Adrenal gland (tissue), 9 donors: ENCODE measurements at regions not wholly inside any gene's neighbourhood (a gene's known extent, or its start where the extent isn't known, plus 50 kb on each side); places are given as distances from the start of the nearest gene placed in this dataset.
A peak's percentile ranks its signal among the peaks of the same experiment; 100 is the strongest.

Experiments used
- DNase-seq, 7 donors: peaks; one replicate each; pipeline ENCODE4 v3.0.0-alpha.2; 2019 to 2020
- H3K27ac ChIP-seq, 5 donors: fragments of 200-600 bp; sonication (generic) in 4 of 5; 1 replicate in 3 of 5; 2 replicates in 2 of 5; pipeline versions ENCODE4 v1.5.1 to v1.8.0; 2016 to 2020; ENCODE audit warnings: mild to moderate bottlenecking in 1 of 5
- H3K27me3 ChIP-seq: fragments of 200-600 bp; 2 replicates; pipeline ENCODE4 v1.8.0; 2021
- H3K36me3 ChIP-seq, 2 donors: fragments of 200-600 bp; replicated peaks in 1 of 2; 1 replicate in 1 of 2; 2 replicates in 1 of 2; pipeline versions ENCODE4 v1.5.1 to v1.8.0; 2018 to 2022
- H3K4me1 ChIP-seq, 2 donors: fragments of 200-600 bp; replicated peaks in 1 of 2; 1 replicate in 1 of 2; 2 replicates in 1 of 2; pipeline versions ENCODE4 v1.5.1 to v1.8.0; 2018 to 2021
- H3K4me3 ChIP-seq, 4 donors: fragments of 200-600 bp; sonication (generic) in 3 of 4; one replicate each; pipeline ENCODE4 v1.5.1; 2016 to 2018
- H3K9me3 ChIP-seq, 3 donors: fragments of 200-600 bp; sonication (generic) in 1 of 3; replicated peaks in 1 of 3; 1 replicate in 2 of 3; 2 replicates in 1 of 3; pipeline versions ENCODE4 v1.5.1 to v1.8.0; 2016 to 2021
- POLR2A ChIP-seq, 2 donors: fragments of 450-650 bp; IDR thresholded peaks; one replicate each; pipeline ENCODE4 v1.6.1; 2017; ENCODE audit warnings: antibody characterized with exemption in 2 of 2, mild to moderate bottlenecking in 2 of 2, moderate library complexity in 1 of 2
- WGBS, 4 donors: extraction: QIAGEN DNeasy Blood & Tissue Kit in 2 of 4; methylation state at CpG; one replicate each; pipeline versions ENCODE4 v1.1.5 to v1.1.7; 2013 to 2017; 5-methylcytosine and 5-hydroxymethylcytosine counted together
- intact Hi-C, 2 donors: fragments of 100-400 bp; cut with DNase I; formaldehyde crosslinking; loops; one replicate each; pipeline versions ENCODE4 v1.14.1 to v1.15.0; 2022 to 2023
- TF ChIP-seq, protein P1 (sequence below), 6 experiments: fragments of 450-650 bp in 4 of 6; fragments of 200-600 bp in 2 of 6; sonication (generic) in 1 of 6; IDR thresholded peaks; 1 replicate in 5 of 6; 2 replicates in 1 of 6; pipeline versions ENCODE4 v1.5.1 to v1.8.0; 2016 to 2021; ENCODE audit warnings: antibody characterized with exemption in 6 of 6, mild to moderate bottlenecking in 2 of 6, moderate library complexity in 1 of 6
- donor health status: healthy with polysubstance abuse.
- donor health status: Bipolar disorder and iron deficiency.
- donor health status: DM: yes; HTN: yes; CAD: no.
- donor health status: DM: no; HTN: no; CAD: no.
- donor health status: DM: no; HTN: no; CAD: no.

DNA sequence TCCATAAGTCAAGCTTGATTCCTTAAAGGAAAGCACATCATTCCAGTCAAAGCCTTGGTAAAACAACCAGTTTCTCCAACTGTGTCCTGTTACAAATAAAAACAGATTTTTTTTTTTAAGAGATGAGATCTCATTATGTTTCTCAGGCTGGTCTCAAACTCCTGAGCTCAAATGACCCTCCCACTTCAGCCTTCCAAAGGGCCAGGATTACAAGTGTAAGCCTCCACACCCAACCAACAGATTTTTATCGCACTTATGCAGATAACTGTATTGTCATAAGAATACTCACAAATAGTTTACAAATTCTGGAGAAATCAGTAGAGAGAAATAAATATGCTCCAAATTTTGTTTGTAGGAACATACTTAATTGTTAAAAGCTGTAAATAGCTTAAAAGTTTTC lies 56.2 kb upstream of the SLC2A13 start:
- peaks cover 0 to 3% of the 10 kb centered on the region in 2 donors for H3K4me1 ChIP-seq
- H3K27me3 ChIP-seq = no peaks in the 10 kb centered on the region
- peaks cover 0 to 8% (median 0%) of the 10 kb centered on the region in 3 donors for H3K9me3 ChIP-seq
- no peak for DNase-seq
- no peaks in the 10 kb centered on the region for H3K36me3 ChIP-seq
- intact Hi-C loops = no loop called here
- H3K4me3 ChIP-seq = no peak overlapping the region
- TF ChIP-seq, protein P1, sequence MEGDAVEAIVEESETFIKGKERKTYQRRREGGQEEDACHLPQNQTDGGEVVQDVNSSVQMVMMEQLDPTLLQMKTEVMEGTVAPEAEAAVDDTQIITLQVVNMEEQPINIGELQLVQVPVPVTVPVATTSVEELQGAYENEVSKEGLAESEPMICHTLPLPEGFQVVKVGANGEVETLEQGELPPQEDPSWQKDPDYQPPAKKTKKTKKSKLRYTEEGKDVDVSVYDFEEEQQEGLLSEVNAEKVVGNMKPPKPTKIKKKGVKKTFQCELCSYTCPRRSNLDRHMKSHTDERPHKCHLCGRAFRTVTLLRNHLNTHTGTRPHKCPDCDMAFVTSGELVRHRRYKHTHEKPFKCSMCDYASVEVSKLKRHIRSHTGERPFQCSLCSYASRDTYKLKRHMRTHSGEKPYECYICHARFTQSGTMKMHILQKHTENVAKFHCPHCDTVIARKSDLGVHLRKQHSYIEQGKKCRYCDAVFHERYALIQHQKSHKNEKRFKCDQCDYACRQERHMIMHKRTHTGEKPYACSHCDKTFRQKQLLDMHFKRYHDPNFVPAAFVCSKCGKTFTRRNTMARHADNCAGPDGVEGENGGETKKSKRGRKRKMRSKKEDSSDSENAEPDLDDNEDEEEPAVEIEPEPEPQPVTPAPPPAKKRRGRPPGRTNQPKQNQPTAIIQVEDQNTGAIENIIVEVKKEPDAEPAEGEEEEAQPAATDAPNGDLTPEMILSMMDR (IDR thresholded peaks at IDR 0.05) = no peak
- no peak for TF ChIP-seq POLR2A (IDR thresholded peaks at IDR 0.05)
- 91 to 100% (median 96%) methylated on average over 1 of the region's 1 CpG for WGBS, 4 donors
- no peak overlapping the region for H3K27ac ChIP-seq

GRCh38 chr12:40158592-40159111 lies 52.8 kb upstream of the SLC2A13 start:
- Histone ChIP-seq H3K4me1 (peaks cover 0 to 3% of the 10 kb centered on the region in 2 donors), H3K36me3 (no peaks in the 10 kb centered on the region), H3K4me3 (no peak overlapping the region), H3K27me3 (no peaks in the 10 kb centered on the region), H3K27ac (peak overlapping the region in 1 of 5 donors; percentile 59), H3K9me3 (peaks cover 0 to 8% (median 0%) of the 10 kb centered on the region in 3 donors)
- DNase-seq = peak in 4 of 7 donors; percentile 14 to 53 (median 24)
- 72 to 91% (median 73%) methylated on average over 1 of the region's 1 CpG for WGBS, 4 donors
- intact Hi-C loops = loop anchor here (10.0 kb wide), 2 partner anchors 66 to 156 kb away; partner anchors contain the start of gene LRRK2 (in 1 of the 2)
- TF ChIP-seq, protein P1 (IDR thresholded peaks at IDR 0.05) = no peak
- no peak for TF ChIP-seq POLR2A (IDR thresholded peaks at IDR 0.05)

DNA sequence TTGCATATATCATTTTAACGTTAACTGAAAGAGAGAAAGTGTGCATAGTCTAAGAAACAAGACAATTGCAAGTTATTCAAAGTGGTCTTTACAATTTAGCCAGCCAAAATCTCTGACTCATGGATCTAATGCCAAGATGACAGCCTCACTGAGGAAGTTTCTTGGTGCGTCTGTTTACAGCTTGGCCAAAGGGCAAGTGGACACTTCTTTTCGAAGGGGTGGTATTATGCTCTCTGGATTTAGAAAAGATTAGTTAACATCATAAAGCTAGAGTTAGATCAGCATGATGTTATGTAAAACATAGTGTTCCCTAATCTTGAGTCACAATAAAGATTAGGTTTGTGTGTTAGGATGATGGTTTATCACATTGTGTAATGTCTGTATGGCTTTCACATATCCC lies 51.5 kb upstream of the SLC2A13 start:
- intact Hi-C loops = loop anchor here (10.0 kb wide), 2 partner anchors 67 to 157 kb away; partner anchors contain the start of gene LRRK2 (in 1 of the 2)
- no peaks in the 10 kb centered on the region for H3K27me3 ChIP-seq
- H3K36me3 ChIP-seq = no peaks in the 10 kb centered on the region
- H3K27ac ChIP-seq = no peak overlapping the region
- WGBS, 4 donors = 73 to 82% (median 79%) methylated on average over 3 of the region's 3 CpGs
- DNase-seq = no peak
- no peak overlapping the region for H3K4me3 ChIP-seq
- TF ChIP-seq, protein P1 (IDR thresholded peaks at IDR 0.05) = no peak
- TF ChIP-seq POLR2A (IDR thresholded peaks at IDR 0.05) = no peak
- peaks cover 0 to 3% of the 10 kb centered on the region in 2 donors for H3K4me1 ChIP-seq
- no peaks in the 10 kb centered on the region for H3K9me3 ChIP-seq

DNA sequence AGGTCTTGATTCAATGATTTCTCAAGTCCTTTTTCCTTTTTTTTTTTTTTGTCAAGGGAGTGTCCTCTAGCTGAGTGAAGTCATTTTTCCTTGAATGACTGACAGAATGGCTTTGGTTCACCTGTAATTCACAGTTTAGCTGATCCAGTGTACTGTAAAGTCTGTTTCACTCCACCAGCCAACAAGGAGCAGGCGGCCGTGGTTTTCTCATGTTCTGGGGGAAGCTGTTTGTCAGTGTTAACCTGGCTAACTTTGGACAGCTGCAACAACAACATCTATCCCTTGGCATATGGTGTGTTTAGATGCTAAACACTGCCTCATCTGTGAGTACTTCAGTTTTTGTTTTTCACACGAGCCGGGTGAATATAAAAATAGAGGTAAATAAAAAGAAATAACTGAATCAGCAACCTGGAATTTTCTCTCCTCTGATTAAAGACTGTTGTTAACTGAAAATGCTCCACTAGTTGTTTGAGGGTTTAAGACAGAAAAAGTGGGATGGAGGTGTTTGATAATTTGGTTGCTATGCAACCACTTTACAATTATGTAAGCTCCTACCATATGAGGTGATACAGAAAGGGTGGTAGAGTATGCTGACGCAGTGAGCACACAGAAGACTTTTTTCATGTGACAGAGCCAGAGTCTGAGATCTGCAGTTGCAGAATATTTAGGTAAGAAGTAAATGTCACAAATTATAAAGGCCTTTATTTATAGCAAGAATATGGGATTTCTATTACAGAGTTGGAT lies 50.3 kb upstream of the SLC2A13 start:
- Histone ChIP-seq H3K4me1 (peaks cover 0 to 3% of the 10 kb centered on the region in 2 donors), H3K27ac (no peak overlapping the region), H3K36me3 (no peaks in the 10 kb centered on the region), H3K9me3 (no peaks in the 10 kb centered on the region), H3K4me3 (no peak overlapping the region), H3K27me3 (no peaks in the 10 kb centered on the region)
- DNase-seq = no peak
- TF ChIP-seq, protein P1 (IDR thresholded peaks at IDR 0.05) = no peak
- TF ChIP-seq POLR2A (IDR thresholded peaks at IDR 0.05) = no peak
- WGBS, 4 donors = 58 to 77% (median 70%) methylated on average over 5 of the region's 5 CpGs
- intact Hi-C loops = loop anchor here (10.0 kb wide), 2 partner anchors 69 to 159 kb away; partner anchors contain the start of gene LRRK2 (in 1 of the 2)
